ENCODE measurements at regions not wholly inside any gene's neighbourhood (a gene's known extent, or its start where the extent isn't known, plus 50 kb on each side); places are given as distances from the start of the nearest gene placed in this dataset.
"Not testable (repeated sequence)": the region's sequence is repeated elsewhere in the genome, so short reads cannot be mapped to it uniquely, and the experiment has no call there.

- DNase-seq (ENCODE audit: extremely low read depth in 1 of 11, low read depth in 9 of 11, low spot score in 4 of 11) = no peak
Observed at GRCh38 chr7:29619111-29619510, 55.5 kb downstream of the PRR15 start.

GRCh38 chr7:29619848-29620555 is 56.4 kb downstream of the PRR15 start:
- DNase-seq (ENCODE audit: extremely low read depth in 1 of 11, low read depth in 9 of 11, low spot score in 4 of 11) = no peak

- DNase-seq (ENCODE audit: extremely low read depth in 1 of 11, low read depth in 9 of 11, low spot score in 4 of 11) = no peak
Observed at GRCh38 chr7:29620556-29620930, 56.9 kb downstream of the PRR15 start.

GRCh38 chr7:29622335-29623265 is 59.0 kb downstream of the PRR15 start:
- DNase-seq (ENCODE audit: extremely low read depth in 1 of 11, low read depth in 9 of 11, low spot score in 4 of 11) = no peak

GRCh38 chr7:29623973-29624372 is 60.3 kb downstream of the PRR15 start:
- DNase-seq (ENCODE audit: extremely low read depth in 1 of 11, low read depth in 9 of 11, low spot score in 4 of 11) = no peak

- DNase-seq (ENCODE audit: extremely low read depth in 1 of 11, low read depth in 9 of 11, low spot score in 4 of 11) = no peak
Observed at GRCh38 chr7:29626730-29627129, 63.1 kb downstream of the PRR15 start.

- no peak for DNase-seq (ENCODE audit: extremely low read depth in 1 of 11, low read depth in 9 of 11, low spot score in 4 of 11)
Observed at GRCh38 chr7:29627631-29628030, 64.0 kb downstream of the PRR15 start.

GRCh38 chr7:29629507-29629906 is 65.9 kb downstream of the PRR15 start:
- DNase-seq (ENCODE audit: extremely low read depth in 1 of 11, low read depth in 9 of 11, low spot score in 4 of 11) = no peak

GRCh38 chr7:29635067-29636008 is 71.7 kb downstream of the PRR15 start:
- DNase-seq (ENCODE audit: extremely low read depth in 1 of 11, low read depth in 9 of 11, low spot score in 4 of 11) = peak in 7 of 11 donors; percentile 4 to 23 (median 14)

- DNase-seq (ENCODE audit: extremely low read depth in 1 of 11, low read depth in 9 of 11, low spot score in 4 of 11) = no peak
Observed at GRCh38 chr7:29636009-29636351, 72.3 kb downstream of the PRR15 start.

GRCh38 chr7:29637374-29637773 is 73.7 kb downstream of the PRR15 start:
- DNase-seq (ENCODE audit: extremely low read depth in 1 of 11, low read depth in 9 of 11, low spot score in 4 of 11) = no peak

GRCh38 chr7:29638841-29639240 is 75.2 kb downstream of the PRR15 start:
- DNase-seq (ENCODE audit: extremely low read depth in 1 of 11, low read depth in 9 of 11, low spot score in 4 of 11) = not testable (repeated sequence)

GRCh38 chr7:29639386-29639785 is 75.8 kb downstream of the PRR15 start:
- no peak for DNase-seq (ENCODE audit: extremely low read depth in 1 of 11, low read depth in 9 of 11, low spot score in 4 of 11)

- peak in 9 of 11 donors; percentile 5 to 43 (median 26) for DNase-seq (ENCODE audit: extremely low read depth in 1 of 11, low read depth in 9 of 11, low spot score in 4 of 11)
Observed at GRCh38 chr7:29639886-29640595, 76.4 kb downstream of the PRR15 start.

- no peak for DNase-seq (ENCODE audit: extremely low read depth in 1 of 11, low read depth in 9 of 11, low spot score in 4 of 11)
Observed at GRCh38 chr7:29641651-29642050, 78.0 kb downstream of the PRR15 start.

GRCh38 chr7:29642494-29643155 is 79.0 kb downstream of the PRR15 start:
- DNase-seq (ENCODE audit: extremely low read depth in 1 of 11, low read depth in 9 of 11, low spot score in 4 of 11) = no peak

- DNase-seq (ENCODE audit: extremely low read depth in 1 of 11, low read depth in 9 of 11, low spot score in 4 of 11) = not testable (repeated sequence)
Observed at GRCh38 chr7:29646116-29646515, 82.5 kb downstream of the PRR15 start.

- no peak for DNase-seq (ENCODE audit: extremely low read depth in 1 of 11, low read depth in 9 of 11, low spot score in 4 of 11)
Observed at GRCh38 chr7:29647020-29647654, 83.5 kb downstream of the PRR15 start.

Data from renal cortex interstitium (tissue), 11 donors.